ENCODE measurements at regions not wholly inside any gene's neighbourhood (a gene's known extent, or its start where the extent isn't known, plus 50 kb on each side); places are given as distances from the start of the nearest gene placed in this dataset.

DNA sequence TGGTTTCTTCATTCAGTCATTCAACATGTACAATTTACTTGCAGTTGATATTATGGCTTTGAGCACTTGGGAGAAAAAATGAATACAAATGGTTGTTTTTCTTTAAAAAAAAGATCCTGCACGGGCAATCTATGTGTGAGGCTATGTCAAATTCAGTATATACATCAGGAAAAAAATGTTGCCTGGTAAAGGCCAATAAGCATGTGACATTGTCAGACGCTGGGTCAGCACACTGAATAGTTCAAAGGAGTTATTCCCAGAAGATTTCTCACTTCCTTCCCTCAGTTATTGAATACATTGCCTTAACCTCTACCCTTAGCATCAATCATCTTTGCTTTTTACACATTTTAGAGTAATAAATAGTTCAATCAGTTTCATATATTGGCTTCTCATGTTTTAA, 319.2 kb downstream of the NUAK1 start:
- TF ChIP-seq, protein P1, sequence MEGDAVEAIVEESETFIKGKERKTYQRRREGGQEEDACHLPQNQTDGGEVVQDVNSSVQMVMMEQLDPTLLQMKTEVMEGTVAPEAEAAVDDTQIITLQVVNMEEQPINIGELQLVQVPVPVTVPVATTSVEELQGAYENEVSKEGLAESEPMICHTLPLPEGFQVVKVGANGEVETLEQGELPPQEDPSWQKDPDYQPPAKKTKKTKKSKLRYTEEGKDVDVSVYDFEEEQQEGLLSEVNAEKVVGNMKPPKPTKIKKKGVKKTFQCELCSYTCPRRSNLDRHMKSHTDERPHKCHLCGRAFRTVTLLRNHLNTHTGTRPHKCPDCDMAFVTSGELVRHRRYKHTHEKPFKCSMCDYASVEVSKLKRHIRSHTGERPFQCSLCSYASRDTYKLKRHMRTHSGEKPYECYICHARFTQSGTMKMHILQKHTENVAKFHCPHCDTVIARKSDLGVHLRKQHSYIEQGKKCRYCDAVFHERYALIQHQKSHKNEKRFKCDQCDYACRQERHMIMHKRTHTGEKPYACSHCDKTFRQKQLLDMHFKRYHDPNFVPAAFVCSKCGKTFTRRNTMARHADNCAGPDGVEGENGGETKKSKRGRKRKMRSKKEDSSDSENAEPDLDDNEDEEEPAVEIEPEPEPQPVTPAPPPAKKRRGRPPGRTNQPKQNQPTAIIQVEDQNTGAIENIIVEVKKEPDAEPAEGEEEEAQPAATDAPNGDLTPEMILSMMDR (IDR thresholded peaks at IDR 0.05; ENCODE audit: insufficient read depth, low read length, poor library complexity, severe bottlenecking): no peak
- TF ChIP-seq EZH2phosphoT487 (conservative IDR thresholded peaks at IDR 0.05; ENCODE audit: low read length): no peak
